H1 (cell line): ENCODE measurements at regions not wholly inside any gene's neighbourhood (a gene's known extent, or its start where the extent isn't known, plus 50 kb on each side); places are given as distances from the start of the nearest gene placed in this dataset.
"Not testable (repeated sequence)": the region's sequence is repeated elsewhere in the genome, so short reads cannot be mapped to it uniquely, and the experiment has no call there.

Experiments used
- CTCF ChIA-PET: fragments of 300-600 bp; sonication (Branson Sonifier 250); formaldehyde crosslinking; loops from one replicate; lab custom pipeline; 2021; ENCODE audit not compliant: partially characterized antibody; lab: Charles Lee
- POLR2A ChIA-PET: fragments of 300-600 bp; sonication (Branson Sonifier 250); formaldehyde crosslinking; loops from one replicate; lab custom pipeline; 2021; ENCODE audit warnings: inconsistent platforms; ENCODE audit not compliant: partially characterized antibody; lab: Charles Lee
- DNase-seq, 2 experiments: peaks; one replicate each; pipeline versions ENCODE4 v3.0.0 to v3.0.0-alpha.2; 2010 to 2022; ENCODE audit warnings: low spot score in 2 of 2, low read depth in 1 of 2, mixed read lengths in 1 of 2
- FAIRE-seq: peaks from 2 replicates; lab custom pipeline; 2011; peaks lifted over from hg19 to GRCh38; lab: Jason Lieb, UNC
- H2AFZ ChIP-seq: 2 replicates; pipeline ENCODE4 v1.8.1; 2012; ENCODE audit warnings: low read length, inconsistent platforms
- H2AK5ac ChIP-seq: 2 replicates; pipeline ENCODE4 v1.6.1; 2013; ENCODE audit warnings: low read depth, low read length
- H2BK120ac ChIP-seq: replicated peaks from 2 replicates; pipeline ENCODE3; 2013; ENCODE audit warnings: low read depth, low read length, inconsistent platforms
- H2BK12ac ChIP-seq: 2 replicates; pipeline ENCODE4 v1.6.1; 2013; ENCODE audit warnings: low read depth, low read length
- H2BK15ac ChIP-seq: 2 replicates; pipeline ENCODE4 v1.6.1; 2013; ENCODE audit warnings: low read length
- H2BK20ac ChIP-seq: 2 replicates; pipeline ENCODE4 v1.6.1; 2013; ENCODE audit warnings: low read length
- H2BK5ac ChIP-seq: 2 replicates; pipeline ENCODE4 v1.6.1; 2013; ENCODE audit warnings: low read depth, low read length
- H3K14ac ChIP-seq: 2 replicates; pipeline ENCODE4 v1.6.1; 2013; ENCODE audit warnings: inconsistent platforms; ENCODE audit not compliant: insufficient read length
- H3K18ac ChIP-seq: 2 replicates; pipeline ENCODE4 v1.6.1; 2013; ENCODE audit warnings: low read length; ENCODE audit errors: extremely low read depth
- H3K23ac ChIP-seq: 2 replicates; pipeline ENCODE4 v1.6.1; 2013; ENCODE audit warnings: inconsistent platforms; ENCODE audit not compliant: insufficient read length
- H3K23me2 ChIP-seq: 2 replicates; pipeline ENCODE4 v1.6.1; 2013; ENCODE audit warnings: low read depth, low read length
- H3K27ac ChIP-seq: 2 replicates; pipeline ENCODE4 v1.6.1; 2011; ENCODE audit warnings: low read depth, low read length, inconsistent platforms
- H3K27me3 ChIP-seq, 4 experiments: replicated peaks in 1 of 4; 1 replicate in 1 of 4; 2 replicates in 3 of 4; pipeline versions ENCODE4 v1.6.1 to v1.8.1; 2011 to 2013; ENCODE audit warnings: low read length in 3 of 4, mild to moderate bottlenecking in 3 of 4, inconsistent platforms in 2 of 4, mixed read lengths in 2 of 4, moderate library complexity in 1 of 4; ENCODE audit not compliant: control insufficient read depth in 3 of 4, insufficient read depth in 3 of 4; ENCODE audit errors: extremely low read depth in 1 of 4
- H3K36me3 ChIP-seq, 4 experiments: 2 replicates each; pipeline versions ENCODE4 v1.6.1 to v1.8.1; 2011 to 2013; ENCODE audit warnings: mild to moderate bottlenecking in 4 of 4, low read length in 3 of 4, moderate library complexity in 2 of 4, control low read depth in 1 of 4, inconsistent platforms in 1 of 4; ENCODE audit not compliant: insufficient read depth in 4 of 4, control insufficient read depth in 2 of 4
- H3K4ac ChIP-seq: replicated peaks from 2 replicates; pipeline ENCODE3; 2013; ENCODE audit warnings: low read length, low read depth, mixed read lengths, inconsistent platforms; ENCODE audit not compliant: insufficient read length
- H3K4me1 ChIP-seq, 4 experiments: replicated peaks in 1 of 4; 1 replicate in 1 of 4; 2 replicates in 3 of 4; pipeline versions ENCODE4 v1.6.1 to v1.8.1; 2011 to 2013; ENCODE audit warnings: low read length in 3 of 4, inconsistent platforms in 2 of 4, mixed read lengths in 1 of 4; ENCODE audit not compliant: insufficient read depth in 4 of 4, control insufficient read depth in 3 of 4
- H3K4me2 ChIP-seq, 2 experiments: 2 replicates each; pipeline versions ENCODE4 v1.6.1 to v1.8.1; 2011 to 2013; ENCODE audit warnings: low read depth in 2 of 2, low read length in 2 of 2, control low read depth in 1 of 2, inconsistent platforms in 1 of 2, mild to moderate bottlenecking in 1 of 2; ENCODE audit not compliant: insufficient read depth in 1 of 2
- H3K4me3 ChIP-seq, 4 experiments: fragments of 200-600, 300-600 bp in 1 of 4; sonication (generic), shearing (Covaris generic), sonication (Bioruptor Twin) in 1 of 4; 2 replicates each; pipeline versions ENCODE4 v1.5.1 to v1.8.1; 2011 to 2016; ENCODE audit warnings: low read length in 4 of 4, low read depth in 3 of 4, control low read depth in 2 of 4, inconsistent platforms in 2 of 4, mild to moderate bottlenecking in 2 of 4, mixed read lengths in 1 of 4, moderate library complexity in 1 of 4; ENCODE audit not compliant: insufficient read depth in 2 of 4; ENCODE audit errors: extremely low read depth in 1 of 4
- H3K56ac ChIP-seq: replicated peaks from 2 replicates; pipeline ENCODE3; 2013; ENCODE audit warnings: low read depth, mild to moderate bottlenecking, mixed read lengths, low read length, inconsistent platforms; ENCODE audit not compliant: insufficient read length
- H3K79me1 ChIP-seq: 2 replicates; pipeline ENCODE4 v1.6.1; 2013; ENCODE audit warnings: low read depth, low read length, control low read depth
- H3K79me2 ChIP-seq, 2 experiments: 2 replicates each; pipeline versions ENCODE4 v1.6.1 to v1.8.1; 2012 to 2013; ENCODE audit warnings: low read length in 2 of 2, mild to moderate bottlenecking in 2 of 2, inconsistent platforms in 1 of 2; ENCODE audit not compliant: insufficient read depth in 2 of 2, control insufficient read depth in 1 of 2
- H3K9ac ChIP-seq, 4 experiments: replicated peaks in 1 of 4; 1 replicate in 1 of 4; 2 replicates in 3 of 4; pipeline versions ENCODE4 v1.6.1 to v1.8.1; 2011 to 2013; ENCODE audit warnings: low read depth in 3 of 4, low read length in 3 of 4, control low read depth in 2 of 4, mild to moderate bottlenecking in 2 of 4, moderate library complexity in 2 of 4, inconsistent platforms in 1 of 4; ENCODE audit errors: extremely low read depth in 1 of 4
- H3K9me3 ChIP-seq, 2 experiments: 2 replicates each; pipeline versions ENCODE4 v1.6.1 to v1.8.1; 2012 to 2013; ENCODE audit warnings: mild to moderate bottlenecking in 2 of 2, moderate library complexity in 2 of 2, control low read depth in 1 of 2, inconsistent platforms in 1 of 2, low read depth in 1 of 2, low read length in 1 of 2, mixed read lengths in 1 of 2; ENCODE audit not compliant: insufficient read depth in 2 of 2
- H4K20me1 ChIP-seq, 2 experiments: replicated peaks in 1 of 2; 2 replicates each; pipeline versions ENCODE3 to v1.8.1; 2011 to 2013; ENCODE audit warnings: inconsistent platforms in 2 of 2, low read length in 2 of 2, mild to moderate bottlenecking in 1 of 2; ENCODE audit not compliant: insufficient read depth in 2 of 2, control insufficient read depth in 1 of 2
- H4K5ac ChIP-seq: 2 replicates; pipeline ENCODE4 v1.6.1; 2013; ENCODE audit warnings: low read length, low read depth, mixed read lengths, inconsistent platforms; ENCODE audit not compliant: insufficient read length
- H4K8ac ChIP-seq: 2 replicates; pipeline ENCODE4 v1.8.0; 2013; ENCODE audit warnings: mild to moderate bottlenecking, moderate library complexity, low read length, inconsistent platforms; ENCODE audit not compliant: insufficient read depth; ENCODE audit errors: extremely low read depth
- H4K91ac ChIP-seq: replicated peaks from 2 replicates; pipeline ENCODE3; 2013; ENCODE audit warnings: low read length, mixed read lengths, inconsistent platforms; ENCODE audit not compliant: insufficient read length
- MAFK ChIP-seq: IDR thresholded peaks from 2 replicates; pipeline ENCODE4 v1.6.1; 2012; ENCODE audit warnings: low read depth, mild to moderate bottlenecking, improper control_type of control experiment, low read length
- WGBS, 2 experiments: shearing (Covaris generic) in 1 of 2; methylation state at CpG; one replicate each; pipeline versions ENCODE4 v1.1.6 to v1.1.7; 2013 to 2015; ENCODE audit warnings: low lambda C conversion rate in 2 of 2, mixed read lengths in 2 of 2, inconsistent platforms in 1 of 2, low coverage in 1 of 2, missing lambda C conversion rate in 1 of 2; ENCODE audit not compliant: insufficient replicate concordance in 2 of 2, insufficient coverage in 1 of 2, insufficient read length in 1 of 2; ENCODE audit errors: extremely low coverage in 1 of 2, missing lambda C conversion rate in 1 of 2; 5-methylcytosine and 5-hydroxymethylcytosine counted together

DNA sequence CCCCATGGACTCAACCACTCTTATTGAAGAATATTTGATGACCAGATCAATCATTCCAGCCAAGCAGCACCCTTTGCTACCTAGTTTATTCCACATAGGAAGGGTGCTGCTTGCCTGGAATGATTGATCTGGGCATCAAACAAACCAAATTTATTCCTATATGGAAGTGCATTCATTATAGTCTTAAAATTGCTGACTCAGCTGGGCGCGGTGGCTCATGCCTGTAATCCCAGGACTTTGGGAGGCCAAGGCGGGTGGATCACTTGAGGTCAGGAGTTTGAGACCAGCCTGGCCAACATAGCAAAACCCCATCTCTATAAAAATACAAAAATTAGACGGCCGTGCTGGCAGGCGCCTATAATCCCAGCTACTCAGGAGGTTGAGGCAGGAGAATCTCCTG lies 489.6 kb upstream of the API5 start:
- H2BK120ac ChIP-seq, H2BK12ac ChIP-seq, H2AFZ ChIP-seq, DNase-seq, H3K23me2 ChIP-seq, H4K91ac ChIP-seq, H2BK20ac ChIP-seq, H2BK15ac ChIP-seq, H3K36me3 ChIP-seq, H3K23ac ChIP-seq, H3K18ac ChIP-seq, H2BK5ac ChIP-seq, H4K20me1 ChIP-seq, H3K9me3 ChIP-seq, H3K4ac ChIP-seq, CTCF ChIA-PET, FAIRE-seq, H3K27ac ChIP-seq, H4K8ac ChIP-seq, H3K79me1 ChIP-seq, H3K4me3 ChIP-seq, H3K14ac ChIP-seq, H3K27me3 ChIP-seq, H3K4me1 ChIP-seq, H3K9ac ChIP-seq, H3K4me2 ChIP-seq, POLR2A ChIA-PET, H3K56ac ChIP-seq, H3K79me2 ChIP-seq, H2AK5ac ChIP-seq, H4K5ac ChIP-seq: not testable (repeated sequence)
- peak; percentile 41; the same call in 1 of the 2 replicates for TF ChIP-seq MAFK
- 91% methylated on average over 6 of the region's 6 CpGs; no CpG with 5 or more reads in 1 of the 2 experiments for WGBS, 2 experiments
